ENCODE measurements at regions not wholly inside any gene's neighbourhood (a gene's known extent, or its start where the extent isn't known, plus 50 kb on each side); places are given as distances from the start of the nearest gene placed in this dataset.

- TF ChIP-seq NFIC (IDR thresholded peaks at IDR 0.05) (no peak), TCF12 (IDR thresholded peaks at IDR 0.05; ENCODE audit: low read depth) (no peak), EP300 (IDR thresholded peaks at IDR 0.05; ENCODE audit: borderline replicate concordance) (no peak), EGR1 (IDR thresholded peaks at IDR 0.05) (no peak), TEAD4 (IDR thresholded peaks at IDR 0.05) (no peak), MAX (IDR thresholded peaks at IDR 0.05) (no peak), YY1 (IDR thresholded peaks at IDR 0.05; ENCODE audit: low read depth) (no peak), FOXM1 (IDR thresholded peaks at IDR 0.05; ENCODE audit: borderline replicate concordance, low read depth) (no peak), USF1 (IDR thresholded peaks at IDR 0.05) (no peak), RAD21 (IDR thresholded peaks at IDR 0.05; ENCODE audit: low read depth) (no peak)
Measured at GRCh38 chr1:55844322-55844721, 629.2 kb upstream of the USP24 start.

- TF ChIP-seq TCF12 (IDR thresholded peaks at IDR 0.05; ENCODE audit: low read depth) = no peak
- no peak for TF ChIP-seq EP300 (IDR thresholded peaks at IDR 0.05; ENCODE audit: borderline replicate concordance)
- no peak for TF ChIP-seq YY1 (IDR thresholded peaks at IDR 0.05; ENCODE audit: low read depth)
- TF ChIP-seq TEAD4 (IDR thresholded peaks at IDR 0.05) = no peak
- no peak for TF ChIP-seq FOXM1 (IDR thresholded peaks at IDR 0.05; ENCODE audit: borderline replicate concordance, low read depth)
- TF ChIP-seq EGR1 (IDR thresholded peaks at IDR 0.05) = no peak
- no peak for TF ChIP-seq ZBTB7A (IDR thresholded peaks at IDR 0.05; ENCODE audit: low read depth)
- no peak for TF ChIP-seq MAX (IDR thresholded peaks at IDR 0.05)
- no peak for TF ChIP-seq REST (IDR thresholded peaks at IDR 0.05; ENCODE audit: low read depth)
- no peak for TF ChIP-seq NFIC (IDR thresholded peaks at IDR 0.05)
- TF ChIP-seq TAF1 (IDR thresholded peaks at IDR 0.05; ENCODE audit: low read depth) = no peak
- no peak for TF ChIP-seq RAD21 (IDR thresholded peaks at IDR 0.05; ENCODE audit: low read depth)
Measured at GRCh38 chr1:55839626-55840025, 624.5 kb upstream of the USP24 start.

- no peak for TF ChIP-seq TCF12 (IDR thresholded peaks at IDR 0.05; ENCODE audit: low read depth)
Measured at GRCh38 chr1:55839221-55839620, 624.1 kb upstream of the USP24 start.

- TF ChIP-seq CEBPB (IDR thresholded peaks at IDR 0.05) (no peak), EP300 (IDR thresholded peaks at IDR 0.05; ENCODE audit: borderline replicate concordance) (no peak), YY1 (IDR thresholded peaks at IDR 0.05; ENCODE audit: low read depth) (no peak), MAX (IDR thresholded peaks at IDR 0.05) (no peak), FOXM1 (IDR thresholded peaks at IDR 0.05; ENCODE audit: borderline replicate concordance, low read depth) (no peak), TCF12 (IDR thresholded peaks at IDR 0.05; ENCODE audit: low read depth) (no peak), TEAD4 (IDR thresholded peaks at IDR 0.05) (no peak), CREB1 (IDR thresholded peaks at IDR 0.05; ENCODE audit: low read depth) (no peak), TAF1 (IDR thresholded peaks at IDR 0.05; ENCODE audit: low read depth) (no peak), EGR1 (IDR thresholded peaks at IDR 0.05) (no peak), ZBTB7A (IDR thresholded peaks at IDR 0.05; ENCODE audit: low read depth) (no peak), RAD21 (IDR thresholded peaks at IDR 0.05; ENCODE audit: low read depth) (no peak), REST (IDR thresholded peaks at IDR 0.05; ENCODE audit: low read depth) (no peak), NFIC (IDR thresholded peaks at IDR 0.05) (no peak), USF1 (IDR thresholded peaks at IDR 0.05) (no peak)
Measured at GRCh38 chr1:55836086-55836485, 620.9 kb upstream of the USP24 start.

- TF ChIP-seq CREB1 (IDR thresholded peaks at IDR 0.05; ENCODE audit: low read depth) (no peak), RAD21 (IDR thresholded peaks at IDR 0.05; ENCODE audit: low read depth) (no peak), REST (IDR thresholded peaks at IDR 0.05; ENCODE audit: low read depth) (no peak), MAX (IDR thresholded peaks at IDR 0.05) (no peak), USF1 (IDR thresholded peaks at IDR 0.05) (no peak), TAF1 (IDR thresholded peaks at IDR 0.05; ENCODE audit: low read depth) (no peak), FOXM1 (IDR thresholded peaks at IDR 0.05; ENCODE audit: borderline replicate concordance, low read depth) (no peak), TEAD4 (IDR thresholded peaks at IDR 0.05) (no peak), NFIC (IDR thresholded peaks at IDR 0.05) (no peak), ZBTB7A (IDR thresholded peaks at IDR 0.05; ENCODE audit: low read depth) (no peak), YY1 (IDR thresholded peaks at IDR 0.05; ENCODE audit: low read depth) (no peak), EGR1 (IDR thresholded peaks at IDR 0.05) (no peak), TCF12 (IDR thresholded peaks at IDR 0.05; ENCODE audit: low read depth) (no peak), CEBPB (IDR thresholded peaks at IDR 0.05) (no peak), EP300 (IDR thresholded peaks at IDR 0.05; ENCODE audit: borderline replicate concordance) (no peak)
Measured at GRCh38 chr1:55833529-55834091, 618.4 kb upstream of the USP24 start.
